OCI-LY7 (cell line): ENCODE measurements at regions not wholly inside any gene's neighbourhood (a gene's known extent, or its start where the extent isn't known, plus 50 kb on each side); places are given as distances from the start of the nearest gene placed in this dataset.

Source experiments
- BruUV-seq: library from RNA; stranded (reverse); fragments of 400-500 nt; replicated peaks from 2 replicates; lab custom pipeline; 2021; lab: Mats Ljungman, UMichigan
- CTCF ChIA-PET: fragments of 300-600 bp; sonication (Branson Sonifier 250); formaldehyde crosslinking; loops from one replicate; lab custom pipeline; 2022; ENCODE audit warnings: antibody characterized with exemption; ENCODE audit not compliant: unreplicated experiment; lab: Charles Lee
- POLR2A ChIA-PET: fragments of 300-600 bp; sonication (Branson Sonifier 250); formaldehyde crosslinking; loops from one replicate; lab custom pipeline; 2022; ENCODE audit warnings: antibody characterized with exemption; lab: Charles Lee
- DNase-seq: peaks from one replicate; pipeline ENCODE4 v3.0.0-alpha.2; 2015; ENCODE audit warnings: low spot score
- H2AFZ ChIP-seq: fragments of 200-600 bp; sonication (generic), shearing (Covaris generic); 2 replicates; pipeline ENCODE4 v1.6.1; 2014; ENCODE audit warnings: mild to moderate bottlenecking, antibody characterized with exemption, low read length, moderate library complexity
- H3K27ac ChIP-seq: fragments of 200-600 bp; sonication (generic); 2 replicates; pipeline ENCODE4 v1.5.1; 2014; ENCODE audit warnings: mixed run types, low read depth, mild to moderate bottlenecking, moderate library complexity, low read length, inconsistent platforms; ENCODE audit not compliant: poor library complexity, severe bottlenecking
- H3K36me3 ChIP-seq: fragments of 200-600 bp; sonication (generic); 2 replicates; pipeline ENCODE4 v1.6.1; 2014; ENCODE audit warnings: mild to moderate bottlenecking, antibody characterized with exemption, low read length, moderate library complexity, mixed read lengths; ENCODE audit not compliant: insufficient read depth
- H3K4me1 ChIP-seq: fragments of 200-600 bp; sonication (generic); 2 replicates; pipeline ENCODE4 v1.5.1; 2014; ENCODE audit warnings: mild to moderate bottlenecking, low read length; ENCODE audit not compliant: insufficient read depth, poor library complexity, severe bottlenecking
- H3K4me2 ChIP-seq: fragments of 200-600 bp; sonication (generic); 2 replicates; pipeline ENCODE4 v1.6.1; 2014; ENCODE audit warnings: mild to moderate bottlenecking, low read length
- H3K4me3 ChIP-seq: fragments of 200-600 bp; sonication (generic); 2 replicates; pipeline ENCODE4 v1.5.1; 2014; ENCODE audit warnings: mild to moderate bottlenecking, low read depth, low read length; ENCODE audit not compliant: poor library complexity, severe bottlenecking
- H3K79me2 ChIP-seq: fragments of 200-600 bp; sonication (generic); 2 replicates; pipeline ENCODE4 v1.6.1; 2016; ENCODE audit warnings: low read depth, mild to moderate bottlenecking, low read length, moderate library complexity, mixed read lengths; ENCODE audit not compliant: insufficient read depth
- H3K9me2 ChIP-seq: fragments of 200-600 bp; sonication (generic); 2 replicates; pipeline ENCODE4 v1.6.1; 2016; ENCODE audit warnings: mild to moderate bottlenecking, low read length, mixed read lengths; ENCODE audit not compliant: insufficient read depth
- H3K9me3 ChIP-seq: fragments of 200-600 bp; sonication (generic); 2 replicates; pipeline ENCODE4 v1.6.1; 2014; ENCODE audit warnings: mild to moderate bottlenecking, mixed run types, low read length, mixed read lengths
- H4K20me1 ChIP-seq: fragments of 200-600 bp; sonication (generic); 2 replicates; pipeline ENCODE4 v1.6.1; 2014; ENCODE audit warnings: mild to moderate bottlenecking, antibody characterized with exemption, low read length, moderate library complexity, mixed read lengths; ENCODE audit not compliant: insufficient read depth
- EZH2phosphoT487 ChIP-seq: fragments of 200-600 bp; sonication (generic); IDR thresholded peaks from 2 replicates; pipeline ENCODE4 v1.6.1; 2018; ENCODE audit warnings: low read depth, borderline replicate concordance, mild to moderate bottlenecking, mixed run types, antibody characterized with exemption, low read length, moderate library complexity, mixed read lengths
- intact Hi-C: fragments of 100-400 bp; cut with micrococcal nuclease; formaldehyde crosslinking; loops from one replicate; pipeline ENCODE4 v1.10.0; 2022; ENCODE audit not compliant: unreplicated experiment
- TF ChIP-seq, protein P1 (sequence below): fragments of 200-600 bp; sonication (generic); conservative IDR thresholded peaks from 2 replicates; pipeline ENCODE4 v1.5.1; 2014; ENCODE audit warnings: mild to moderate bottlenecking, antibody characterized with exemption, low read length, moderate library complexity, mixed read lengths

DNA sequence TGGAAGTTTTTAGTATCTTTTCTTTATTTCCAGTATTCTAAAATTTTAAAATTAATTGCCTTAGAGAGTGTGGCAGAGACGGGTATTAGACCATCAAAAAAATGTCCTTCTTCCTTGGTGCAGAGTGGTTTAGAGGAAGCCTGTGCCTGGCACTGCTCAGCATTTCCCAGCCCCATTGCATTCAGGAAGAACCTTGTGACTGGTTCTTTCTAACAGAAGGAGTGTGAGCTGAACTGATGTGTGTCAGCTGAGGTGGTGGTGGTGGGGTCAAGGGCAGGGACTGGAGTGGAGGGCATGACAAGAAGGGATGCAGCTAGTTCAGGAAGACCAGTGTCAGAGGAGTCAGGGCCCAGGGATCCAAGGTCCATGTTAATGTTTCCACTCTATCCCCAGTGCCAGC, 58.7 kb upstream of the FDX1 start:
- no peak overlapping the region for H3K4me3 ChIP-seq
- H3K4me2 ChIP-seq = no peak overlapping the region
- BruUV-seq = no TSS peak

DNA sequence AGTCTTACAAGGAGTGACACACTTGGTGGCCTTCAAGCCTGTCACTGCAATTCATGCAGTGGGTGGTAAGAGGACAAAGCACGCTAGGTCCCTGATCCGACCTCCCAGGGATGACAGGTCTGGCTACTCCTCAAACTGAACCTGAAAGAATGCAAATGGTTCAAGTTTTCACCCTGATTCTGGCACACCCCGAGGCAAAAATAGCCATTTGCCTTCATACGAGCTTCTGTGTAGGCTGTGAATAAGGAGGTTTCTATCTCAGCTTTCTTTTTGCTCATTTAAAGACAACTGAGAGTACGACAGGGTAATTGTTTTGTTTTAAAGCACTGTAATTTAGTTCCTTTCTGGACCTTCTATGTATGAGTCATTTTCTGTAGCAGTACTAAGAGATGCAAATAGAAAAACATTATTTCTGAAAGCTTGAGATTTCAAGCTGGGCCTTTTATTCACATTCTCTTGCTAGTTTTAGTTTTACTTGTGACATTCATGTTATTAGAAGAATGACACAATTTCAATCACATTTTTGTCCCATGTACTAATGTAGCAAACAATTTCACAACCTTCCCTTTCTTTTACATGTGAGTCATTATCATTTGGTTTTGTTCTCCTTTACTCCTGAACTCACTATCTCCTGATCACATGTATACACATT, 56.6 kb upstream of the FDX1 start:
- POLR2A ChIA-PET = interaction anchor here (0.6 kb wide), 1 partner anchor 71 kb away, joined by 4 read pairs; no protein-coding TSS in a partner anchor
- TF ChIP-seq EZH2phosphoT487 = no peak
- TF ChIP-seq, protein P1, sequence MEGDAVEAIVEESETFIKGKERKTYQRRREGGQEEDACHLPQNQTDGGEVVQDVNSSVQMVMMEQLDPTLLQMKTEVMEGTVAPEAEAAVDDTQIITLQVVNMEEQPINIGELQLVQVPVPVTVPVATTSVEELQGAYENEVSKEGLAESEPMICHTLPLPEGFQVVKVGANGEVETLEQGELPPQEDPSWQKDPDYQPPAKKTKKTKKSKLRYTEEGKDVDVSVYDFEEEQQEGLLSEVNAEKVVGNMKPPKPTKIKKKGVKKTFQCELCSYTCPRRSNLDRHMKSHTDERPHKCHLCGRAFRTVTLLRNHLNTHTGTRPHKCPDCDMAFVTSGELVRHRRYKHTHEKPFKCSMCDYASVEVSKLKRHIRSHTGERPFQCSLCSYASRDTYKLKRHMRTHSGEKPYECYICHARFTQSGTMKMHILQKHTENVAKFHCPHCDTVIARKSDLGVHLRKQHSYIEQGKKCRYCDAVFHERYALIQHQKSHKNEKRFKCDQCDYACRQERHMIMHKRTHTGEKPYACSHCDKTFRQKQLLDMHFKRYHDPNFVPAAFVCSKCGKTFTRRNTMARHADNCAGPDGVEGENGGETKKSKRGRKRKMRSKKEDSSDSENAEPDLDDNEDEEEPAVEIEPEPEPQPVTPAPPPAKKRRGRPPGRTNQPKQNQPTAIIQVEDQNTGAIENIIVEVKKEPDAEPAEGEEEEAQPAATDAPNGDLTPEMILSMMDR = no peak
- no peaks in the 10 kb centered on the region for H3K79me2 ChIP-seq
- H3K36me3 ChIP-seq = no peaks in the 10 kb centered on the region
- H3K27ac ChIP-seq = no peak overlapping the region
- no peaks in the 10 kb centered on the region for H3K9me3 ChIP-seq
- intact Hi-C loops = no loop called here
- no peak overlapping the region for H3K4me2 ChIP-seq
- BruUV-seq = no TSS peak
- 0 out of 2 replicates have a peak overlapping the region, but pooled peaks have one; percentile 4 for H2AFZ ChIP-seq
- H3K4me1 ChIP-seq = peaks cover 7% of the 10 kb centered on the region
- H4K20me1 ChIP-seq = no peaks in the 10 kb centered on the region
- CTCF ChIA-PET = no interaction called here
- no peak for DNase-seq
- no peak overlapping the region for H3K4me3 ChIP-seq
- H3K9me2 ChIP-seq = no peaks in the 10 kb centered on the region

More for the DNA sequence above, 58.7 kb upstream of the FDX1 start:
- no peak for DNase-seq
- no peak overlapping the region for H2AFZ ChIP-seq
- H3K4me1 ChIP-seq = no peaks in the 10 kb centered on the region
- no peak overlapping the region for H3K27ac ChIP-seq
- intact Hi-C loops = no loop called here
- H3K9me2 ChIP-seq = no peaks in the 10 kb centered on the region
- H3K79me2 ChIP-seq = no peaks in the 10 kb centered on the region
- TF ChIP-seq EZH2phosphoT487 = no peak
- TF ChIP-seq, protein P1 = no peak
- ChIA-PET CTCF (no interaction called here), POLR2A (interaction anchor here (0.6 to 0.7 kb wide), 2 partner anchors 94 to 172 kb away, joined by 3 read pairs; no protein-coding TSS in a partner anchor)
- H4K20me1 ChIP-seq = no peaks in the 10 kb centered on the region
- no peaks in the 10 kb centered on the region for H3K36me3 ChIP-seq
- H3K9me3 ChIP-seq = no peaks in the 10 kb centered on the region

DNA sequence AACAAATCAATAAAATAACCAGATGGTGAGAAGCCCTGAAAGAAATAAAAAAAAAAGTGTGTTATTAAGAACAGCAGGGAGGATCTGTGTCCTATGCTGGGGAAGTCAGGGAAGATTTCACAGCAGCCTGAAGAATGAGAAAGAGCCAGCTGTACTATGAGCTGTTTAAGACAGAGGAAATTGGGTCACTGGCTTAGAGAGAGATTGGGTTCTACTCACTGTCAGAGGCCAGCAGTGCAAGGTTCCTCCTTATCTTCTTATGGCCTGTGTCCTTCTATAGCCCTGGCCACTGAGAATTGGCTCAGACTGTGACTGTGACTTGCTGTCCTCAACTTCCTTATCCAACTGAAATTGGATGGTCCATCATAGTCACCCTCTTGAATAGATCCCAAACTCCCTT, 54.8 kb upstream of the FDX1 start:
- no peaks in the 10 kb centered on the region for H3K9me3 ChIP-seq
- H3K36me3 ChIP-seq = no peaks in the 10 kb centered on the region
- H4K20me1 ChIP-seq = no peaks in the 10 kb centered on the region
- no peak overlapping the region for H3K27ac ChIP-seq
- peaks cover 7% of the 10 kb centered on the region for H3K4me1 ChIP-seq
- DNase-seq = no peak
- TF ChIP-seq, protein P1 = no peak
- TF ChIP-seq EZH2phosphoT487 = no peak
- ChIA-PET CTCF (interaction anchor here (1.1 kb wide), 1 partner anchor 174 kb away, joined by 4 read pairs; no protein-coding TSS in a partner anchor), POLR2A (interaction anchor here (0.7 to 1.2 kb wide), 2 partner anchors 36 to 176 kb away, joined by 3 to 4 read pairs; no protein-coding TSS in a partner anchor)
- H3K9me2 ChIP-seq = no peaks in the 10 kb centered on the region
- H2AFZ ChIP-seq = no peak overlapping the region
- intact Hi-C loops = loop anchor here (5.0 kb wide), 1 partner anchor 78 kb away; the partner anchor contains the start of gene RDX
- no TSS peak for BruUV-seq
- H3K79me2 ChIP-seq = no peaks in the 10 kb centered on the region
- H3K4me2 ChIP-seq = no peak overlapping the region
- H3K4me3 ChIP-seq = no peak overlapping the region
